GM18861 (cell line): ENCODE measurements at regions not wholly inside any gene's neighbourhood (a gene's known extent, or its start where the extent isn't known, plus 50 kb on each side); places are given as distances from the start of the nearest gene placed in this dataset.

Source experiments
- ATAC-seq: cut with Tn5 transposase; IDR thresholded peaks from one replicate; pipeline ENCODE4 v1.9.1; 2021; ENCODE audit not compliant: unreplicated experiment

- ATAC-seq: no peak
Measured at GRCh38 chr1:175829845-175830244, 86.5 kb upstream of the TNR start.

GRCh38 chr1:175826705-175827104, 83.3 kb upstream of the TNR start:
- ATAC-seq: no peak

DNA sequence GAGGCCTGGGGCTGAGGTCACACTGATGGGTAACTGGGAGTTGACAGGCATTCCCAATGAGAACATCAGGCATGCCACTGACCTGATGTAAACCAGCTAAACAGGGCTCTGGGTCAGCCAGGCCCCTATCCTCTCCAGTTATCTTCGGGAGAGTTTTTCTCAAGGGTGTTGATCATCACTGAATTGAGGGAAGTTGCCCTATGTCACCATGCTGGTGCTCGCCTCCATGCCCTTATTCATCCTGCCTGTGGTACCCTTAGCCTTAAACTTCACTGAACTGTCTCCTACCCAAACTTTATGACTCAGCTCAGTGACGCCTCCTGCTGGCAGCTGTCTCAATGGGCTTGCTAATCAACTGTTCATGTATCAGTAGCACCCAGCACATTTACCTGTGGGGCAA, 80.7 kb upstream of the TNR start:
- ATAC-seq: no peak

GRCh38 chr1:175823406-175823805, 80.0 kb upstream of the TNR start:
- ATAC-seq: no peak

- no peak for ATAC-seq
Measured at GRCh38 chr1:175822580-175822979, 79.2 kb upstream of the TNR start.

- no peak for ATAC-seq
Measured at GRCh38 chr1:175820456-175821025, 77.1 kb upstream of the TNR start.

DNA sequence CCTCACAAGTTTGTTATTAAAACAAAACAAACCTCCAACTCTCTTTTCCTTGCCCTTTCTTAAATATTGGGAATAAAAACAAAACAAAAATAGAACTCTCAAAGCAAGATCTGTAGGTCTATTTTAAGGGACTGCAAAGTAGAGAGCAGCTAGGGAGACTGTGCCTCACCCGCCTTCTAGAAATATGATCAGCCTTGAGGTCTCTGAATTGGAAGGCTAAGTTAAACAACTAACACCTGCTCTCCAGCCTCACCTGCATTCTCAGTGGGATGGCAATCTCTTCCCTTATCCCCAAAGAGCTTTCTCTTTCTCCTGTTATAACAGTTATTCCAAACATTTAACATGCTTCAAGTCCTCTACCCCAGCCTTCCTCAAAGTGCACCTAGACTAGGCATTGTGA, 75.5 kb upstream of the TNR start:
- no peak for ATAC-seq

DNA sequence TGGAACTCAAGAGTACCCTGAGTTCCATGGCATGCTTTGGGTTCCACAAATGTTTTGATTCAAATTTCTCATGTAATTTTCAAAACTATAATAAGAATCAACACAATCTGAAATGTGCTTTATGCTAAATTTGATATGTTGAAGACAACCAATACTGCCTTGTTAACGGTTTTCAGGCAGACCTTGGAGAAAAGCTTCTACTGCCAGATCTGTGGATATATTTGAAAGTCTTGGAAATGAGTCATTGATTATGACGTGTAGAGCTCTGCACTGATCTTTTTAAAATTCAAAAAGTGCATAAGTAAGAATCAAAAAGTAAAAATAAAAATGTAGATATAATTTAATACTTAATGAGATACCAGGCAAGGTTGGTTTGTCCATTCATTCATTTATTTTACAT, 74.0 kb upstream of the TNR start:
- ATAC-seq: no peak

- no peak for ATAC-seq
Measured at GRCh38 chr1:175814885-175815284, 71.5 kb upstream of the TNR start.

GRCh38 chr1:175812936-175813335, 69.5 kb upstream of the TNR start:
- no peak for ATAC-seq

DNA sequence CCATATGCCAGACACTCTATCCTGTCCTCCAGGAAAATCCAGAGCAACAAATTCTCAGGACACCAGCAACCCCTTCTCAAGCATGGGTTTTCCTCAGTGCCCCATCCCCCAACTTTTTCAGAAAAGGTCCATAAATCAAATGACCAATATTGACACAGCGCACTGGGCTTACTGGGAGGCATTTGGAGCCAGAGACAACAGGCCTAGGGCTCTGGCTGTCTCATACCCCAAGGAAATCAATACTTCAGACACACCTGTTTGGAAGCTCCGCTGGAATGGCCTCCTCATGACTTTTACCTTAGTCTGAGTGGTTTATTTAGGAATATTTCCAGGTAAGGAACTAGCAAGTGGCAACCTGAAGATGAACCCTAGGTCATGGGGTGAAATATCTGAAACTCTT, 66.9 kb upstream of the TNR start:
- no peak for ATAC-seq

DNA sequence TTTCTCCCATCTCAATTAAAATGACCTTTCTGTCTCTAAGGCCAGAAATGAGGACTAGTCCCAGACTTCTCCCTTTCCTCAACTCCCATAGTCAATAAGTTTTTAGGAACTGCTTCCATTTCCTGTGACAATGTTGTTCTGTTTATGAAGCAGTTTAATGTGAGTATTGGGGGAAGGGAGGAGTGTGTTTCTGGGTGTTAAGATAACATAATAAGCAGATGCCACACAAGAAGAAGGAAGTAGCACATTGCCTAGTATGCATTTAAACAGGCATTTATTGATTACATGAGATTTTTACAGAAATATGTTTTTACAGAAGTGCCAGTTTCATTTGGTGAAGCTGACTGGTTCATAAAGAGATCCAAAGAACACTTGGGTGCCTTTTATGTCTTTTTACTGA, 65.6 kb upstream of the TNR start:
- ATAC-seq: no peak

DNA sequence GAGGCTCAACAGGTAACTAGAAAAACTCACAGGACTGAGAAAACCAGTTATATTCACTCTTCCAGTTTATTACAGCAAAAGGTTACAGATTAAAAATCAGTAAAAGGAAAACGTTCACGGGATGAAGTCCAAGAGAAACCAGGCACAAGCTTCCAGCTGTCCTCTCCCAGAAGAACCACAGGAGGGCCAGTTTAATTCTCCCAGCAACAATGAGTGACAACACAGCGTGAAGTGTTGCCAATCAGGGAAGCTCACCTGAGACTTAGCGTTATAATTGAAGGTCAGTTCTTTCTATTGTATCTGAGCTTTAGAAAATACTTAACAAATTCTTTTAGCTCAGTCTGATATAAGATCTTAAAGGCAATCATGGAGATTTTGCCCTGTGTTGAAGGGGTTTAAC, 65.2 kb upstream of the TNR start:
- ATAC-seq: no peak

- ATAC-seq: no peak
Measured at GRCh38 chr1:175804561-175804960, 61.2 kb upstream of the TNR start.

GRCh38 chr1:175803413-175803812, 60.0 kb upstream of the TNR start:
- no peak for ATAC-seq

- no peak for ATAC-seq
Measured at GRCh38 chr1:175802407-175803123, 59.2 kb upstream of the TNR start.

DNA sequence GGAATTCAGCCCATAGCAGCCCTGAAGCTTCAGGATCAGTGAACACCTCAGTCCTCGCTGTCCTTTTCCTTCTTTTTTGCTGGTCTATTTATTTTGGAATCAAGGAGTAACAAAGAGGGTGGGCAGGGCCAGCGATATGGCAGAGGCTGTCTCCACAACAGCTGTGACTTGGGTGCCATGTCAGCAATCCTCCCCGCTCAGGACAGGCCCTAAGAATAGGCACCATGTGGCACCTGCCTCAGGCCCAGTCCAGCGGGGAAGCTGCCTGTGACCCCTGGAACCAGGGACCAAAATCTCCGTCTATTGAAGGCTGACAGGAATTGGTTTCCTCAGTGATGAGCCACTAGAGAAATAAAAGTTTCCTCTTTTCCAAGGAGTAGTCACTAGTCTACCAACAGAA, 58.6 kb upstream of the TNR start:
- no peak for ATAC-seq

- ATAC-seq: no peak
Measured at GRCh38 chr1:175797576-175797975, 54.2 kb upstream of the TNR start.

GRCh38 chr1:175794586-175794985, 51.2 kb upstream of the TNR start:
- no peak for ATAC-seq

GRCh38 chr1:175793617-175794016, 50.2 kb upstream of the TNR start:
- no peak for ATAC-seq
